GM21447 (cell line): ENCODE measurements at regions not wholly inside any gene's neighbourhood (a gene's known extent, or its start where the extent isn't known, plus 50 kb on each side); places are given as distances from the start of the nearest gene placed in this dataset.

ENCODE experiments used
- ATAC-seq: cut with Tn5 transposase; IDR thresholded peaks from one replicate; pipeline ENCODE4 v1.9.1; 2021; ENCODE audit not compliant: unreplicated experiment

DNA sequence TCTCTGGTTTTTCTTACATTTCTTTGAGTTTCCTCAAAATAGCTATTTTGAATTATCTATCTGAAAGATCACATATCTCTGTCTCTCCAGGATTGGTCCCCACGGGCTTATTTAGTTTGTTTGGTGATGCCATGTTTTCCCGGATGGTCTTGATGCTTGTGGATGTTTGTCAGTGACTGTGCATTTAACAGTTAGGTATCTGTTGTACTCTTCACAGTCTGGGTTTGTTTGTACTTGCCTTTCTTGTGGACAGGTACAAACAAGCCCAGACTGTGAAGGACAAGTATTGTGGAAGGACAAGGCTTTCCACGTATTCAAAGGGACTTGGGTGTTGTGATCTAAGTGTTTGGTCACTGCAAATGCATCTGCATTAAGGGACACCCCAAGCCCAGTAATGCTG, 49.9 kb upstream of the TOP1 start:
- no peak for ATAC-seq
